GM12875 (cell line): ENCODE measurements at regions not wholly inside any gene's neighbourhood (a gene's known extent, or its start where the extent isn't known, plus 50 kb on each side); places are given as distances from the start of the nearest gene placed in this dataset.
"Not testable (repeated sequence)": the region's sequence is repeated elsewhere in the genome, so short reads cannot be mapped to it uniquely, and the experiment has no call there.

Source experiments
- H3K4me3 ChIP-seq: one replicate; pipeline ENCODE4 v1.5.1; 2011; ENCODE audit warnings: low read depth, low read length, control low read depth
- TF ChIP-seq, protein P1 (sequence below): IDR thresholded peaks from 2 replicates; pipeline ENCODE4 v1.5.1; 2011; ENCODE audit warnings: low read depth, mild to moderate bottlenecking, control low read depth, inconsistent platforms, low read length, moderate library complexity, borderline replicate concordance; ENCODE audit not compliant: insufficient read depth

DNA sequence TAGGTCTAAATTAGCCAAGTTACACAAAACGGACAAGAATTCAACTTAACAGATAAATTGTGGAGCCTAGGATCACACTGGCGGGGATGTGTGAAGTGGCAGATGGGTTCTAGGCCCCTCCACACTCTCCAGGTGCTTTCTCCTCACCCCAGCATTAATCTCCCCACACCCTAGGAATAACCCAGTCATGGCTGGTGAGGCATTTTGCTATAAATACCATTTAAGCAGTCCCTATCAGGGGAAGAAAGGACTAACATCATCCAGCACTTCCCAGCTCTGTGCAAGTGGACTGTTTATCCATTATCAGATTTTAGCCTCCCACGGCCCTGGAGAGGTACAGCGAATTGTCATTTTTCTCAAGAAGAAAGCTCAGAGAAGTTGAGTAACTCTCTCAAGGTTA is 154.9 kb downstream of the NUFIP1 start:
- H3K4me3 ChIP-seq, result no peak overlapping the region
- TF ChIP-seq, protein P1, sequence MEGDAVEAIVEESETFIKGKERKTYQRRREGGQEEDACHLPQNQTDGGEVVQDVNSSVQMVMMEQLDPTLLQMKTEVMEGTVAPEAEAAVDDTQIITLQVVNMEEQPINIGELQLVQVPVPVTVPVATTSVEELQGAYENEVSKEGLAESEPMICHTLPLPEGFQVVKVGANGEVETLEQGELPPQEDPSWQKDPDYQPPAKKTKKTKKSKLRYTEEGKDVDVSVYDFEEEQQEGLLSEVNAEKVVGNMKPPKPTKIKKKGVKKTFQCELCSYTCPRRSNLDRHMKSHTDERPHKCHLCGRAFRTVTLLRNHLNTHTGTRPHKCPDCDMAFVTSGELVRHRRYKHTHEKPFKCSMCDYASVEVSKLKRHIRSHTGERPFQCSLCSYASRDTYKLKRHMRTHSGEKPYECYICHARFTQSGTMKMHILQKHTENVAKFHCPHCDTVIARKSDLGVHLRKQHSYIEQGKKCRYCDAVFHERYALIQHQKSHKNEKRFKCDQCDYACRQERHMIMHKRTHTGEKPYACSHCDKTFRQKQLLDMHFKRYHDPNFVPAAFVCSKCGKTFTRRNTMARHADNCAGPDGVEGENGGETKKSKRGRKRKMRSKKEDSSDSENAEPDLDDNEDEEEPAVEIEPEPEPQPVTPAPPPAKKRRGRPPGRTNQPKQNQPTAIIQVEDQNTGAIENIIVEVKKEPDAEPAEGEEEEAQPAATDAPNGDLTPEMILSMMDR, result no peak

DNA sequence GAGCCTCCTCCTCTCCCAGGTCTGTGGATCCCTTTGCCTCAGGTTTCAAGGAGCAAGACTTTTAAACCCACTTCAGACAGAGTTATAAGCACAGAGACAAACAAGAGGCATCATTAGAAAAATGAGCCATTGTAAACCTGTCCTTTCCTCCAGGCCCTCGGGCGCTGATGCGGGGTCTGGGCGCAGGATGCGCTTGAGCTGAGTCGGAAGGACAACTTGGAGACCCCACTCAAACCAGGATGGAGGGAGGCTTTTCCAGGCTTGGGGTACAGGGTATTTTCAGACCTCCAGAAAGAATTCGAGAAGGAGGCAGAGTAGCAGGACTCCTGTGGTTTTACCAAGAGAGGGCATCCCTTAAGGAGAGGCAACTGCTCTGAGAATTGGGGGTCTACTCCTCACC is 155.6 kb downstream of the NUFIP1 start:
- TF ChIP-seq, protein P1, result no peak
- H3K4me3 ChIP-seq, result no peak overlapping the region

DNA sequence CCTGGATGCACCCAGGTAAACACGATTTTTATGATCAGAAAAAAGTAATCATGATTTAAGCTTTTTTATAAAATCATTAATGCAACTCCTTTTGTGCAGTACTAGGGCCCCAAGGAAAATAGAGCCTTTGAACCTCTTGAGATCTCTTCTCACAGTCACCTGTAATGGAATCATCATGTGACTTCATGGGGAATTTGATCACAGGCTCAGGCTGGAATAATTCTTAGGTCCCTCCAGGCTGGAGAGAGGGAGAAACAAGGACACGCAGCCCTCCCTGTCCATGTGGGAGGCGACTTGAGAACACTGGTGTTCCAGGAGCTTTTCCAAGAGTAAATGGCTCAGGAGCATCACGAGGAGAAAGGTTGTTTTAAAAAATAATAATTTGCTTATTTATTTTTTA is 156.1 kb downstream of the NUFIP1 start:
- no peak overlapping the region for H3K4me3 ChIP-seq
- TF ChIP-seq, protein P1, result no peak

DNA sequence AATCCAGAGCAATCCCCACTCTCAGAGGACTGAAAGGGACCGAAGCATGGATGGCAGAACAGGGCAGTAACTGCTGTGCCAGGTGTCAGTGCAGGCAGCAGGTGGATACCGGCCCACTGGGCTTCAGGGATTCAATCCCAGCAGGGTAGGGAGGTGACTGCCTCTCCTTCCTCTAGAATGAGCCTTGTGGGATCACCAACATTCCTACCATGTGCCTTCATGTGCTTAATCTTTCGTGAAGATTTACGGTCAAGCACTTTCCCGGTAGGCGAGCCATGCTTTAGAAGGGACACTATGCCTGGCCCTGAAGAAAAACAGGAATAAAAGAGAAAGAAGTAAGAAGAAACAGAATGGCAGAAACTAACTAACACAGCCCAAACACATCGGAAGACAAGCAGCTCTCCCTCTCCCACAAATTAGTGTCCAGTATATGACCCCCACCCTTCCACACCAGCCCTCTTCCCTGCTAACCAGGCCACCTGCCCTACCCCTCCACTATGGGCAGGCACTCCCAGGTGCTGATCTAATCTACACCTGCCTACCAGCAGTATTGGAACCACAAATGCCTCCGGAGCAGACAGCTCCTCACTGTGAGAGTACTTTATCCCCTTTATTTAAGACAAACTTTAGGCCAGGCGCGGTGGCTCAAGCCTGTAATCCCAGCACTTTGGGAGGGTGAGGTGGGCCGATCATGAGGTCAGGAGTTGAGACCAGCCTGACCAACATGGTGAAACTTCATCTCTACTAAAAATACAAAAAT is 162.5 kb downstream of the NUFIP1 start:
- no peak overlapping the region for H3K4me3 ChIP-seq
- TF ChIP-seq, protein P1, result no peak

DNA sequence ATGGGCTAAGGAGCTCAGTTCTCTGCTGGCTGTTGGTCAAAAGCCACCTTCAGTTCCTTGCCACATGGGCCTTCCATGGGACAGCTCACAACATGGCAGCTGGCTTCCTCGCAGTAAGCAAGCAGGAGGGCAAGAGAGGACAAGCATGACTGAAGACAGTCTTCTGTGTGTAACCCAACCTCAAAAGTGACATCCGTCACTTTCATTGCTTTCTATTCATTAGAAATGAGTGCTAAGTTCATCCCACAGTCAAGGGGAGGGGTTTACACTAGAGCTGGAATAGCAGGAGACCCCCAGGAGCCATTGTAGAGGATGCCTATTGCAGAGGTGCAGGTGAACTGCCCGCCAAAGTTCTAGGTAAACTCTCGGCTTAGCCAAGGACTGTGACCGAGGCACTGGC is 163.3 kb downstream of the NUFIP1 start:
- TF ChIP-seq, protein P1, result no peak
- no peak overlapping the region for H3K4me3 ChIP-seq

DNA sequence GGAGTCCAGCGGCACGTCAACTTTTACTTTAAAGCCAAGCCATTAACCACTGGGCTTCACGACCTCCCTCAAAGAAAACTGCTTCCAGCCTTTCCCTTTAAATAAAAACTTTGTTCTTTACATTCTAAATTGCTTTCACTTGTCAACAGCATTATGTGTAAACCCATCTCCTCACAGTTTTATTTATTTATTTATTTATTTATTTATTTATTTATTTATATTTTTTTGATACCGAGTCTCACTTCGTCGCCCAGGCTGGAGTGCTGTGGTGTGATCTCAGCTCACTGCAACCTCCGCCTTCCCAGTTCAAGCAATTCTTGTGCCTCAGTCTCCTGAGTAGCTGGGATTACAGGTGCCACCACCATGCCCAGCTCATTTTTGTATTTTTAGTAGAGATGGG is 165.7 kb downstream of the NUFIP1 start:
- H3K4me3 ChIP-seq, result not testable (repeated sequence)

DNA sequence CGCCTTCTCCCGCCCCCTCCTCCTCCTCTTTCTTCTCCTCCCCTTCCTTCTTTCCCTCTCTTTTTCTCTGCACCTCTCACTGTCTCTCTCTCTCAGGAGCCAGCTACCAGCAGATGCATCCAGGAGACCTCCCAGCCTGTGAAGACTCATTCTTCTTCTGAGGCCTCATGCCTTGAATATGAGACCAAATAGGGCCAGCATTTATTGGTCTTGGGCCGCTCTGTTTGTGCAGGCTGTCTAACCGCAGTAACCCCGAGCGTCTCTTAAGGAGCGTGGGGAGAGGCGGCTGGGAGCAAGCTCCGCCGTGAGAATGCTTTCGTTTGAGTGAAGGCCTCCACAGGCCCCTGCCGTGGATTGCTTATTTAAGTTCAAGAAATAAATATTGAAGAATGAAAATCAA is 167.0 kb downstream of the NUFIP1 start:
- no peak overlapping the region for H3K4me3 ChIP-seq
- TF ChIP-seq, protein P1, result no peak
